MM.1S (cell line): ENCODE measurements at regions not wholly inside any gene's neighbourhood (a gene's known extent, or its start where the extent isn't known, plus 50 kb on each side); places are given as distances from the start of the nearest gene placed in this dataset.

ENCODE experiments used
- EZH2 ChIP-seq: fragments of 300-600 bp; sonication (generic); optimal IDR thresholded peaks from 2 replicates; pipeline ENCODE3; 2017; ENCODE audit warnings: low read depth, mild to moderate bottlenecking, antibody characterized with exemption, low read length, mixed read lengths
- EZH2phosphoT487 ChIP-seq: fragments of 300-600 bp; sonication (generic); IDR thresholded peaks from 2 replicates; pipeline ENCODE4 v1.6.1; 2018; ENCODE audit warnings: antibody characterized with exemption, low read length
- TF ChIP-seq, protein P1 (sequence below): fragments of 300-600 bp; sonication (generic); IDR thresholded peaks from 2 replicates; pipeline ENCODE4 v1.5.1; 2016; ENCODE audit warnings: antibody characterized with exemption, low read length, mixed read lengths

DNA sequence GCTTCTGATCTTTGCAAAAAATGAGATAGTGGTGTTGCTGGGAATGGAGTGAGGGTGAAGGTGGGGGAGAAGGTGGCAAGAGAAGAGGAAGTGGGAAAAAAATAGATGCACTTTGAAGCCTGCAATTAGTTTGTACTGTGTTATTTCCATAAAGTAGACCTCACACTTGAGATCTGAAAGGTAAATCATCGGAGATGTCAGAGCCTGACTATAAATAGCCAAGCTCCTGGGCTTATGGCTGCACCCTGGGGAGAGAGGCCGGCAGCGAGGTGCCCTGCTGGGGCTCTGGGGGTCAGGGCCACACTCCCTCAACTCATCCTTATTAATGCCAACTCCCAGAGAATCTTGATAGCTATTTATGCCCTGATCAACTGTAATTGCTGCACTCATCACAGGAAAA lies 134.4 kb downstream of the NXPE2 start:
- TF ChIP-seq, protein P1, sequence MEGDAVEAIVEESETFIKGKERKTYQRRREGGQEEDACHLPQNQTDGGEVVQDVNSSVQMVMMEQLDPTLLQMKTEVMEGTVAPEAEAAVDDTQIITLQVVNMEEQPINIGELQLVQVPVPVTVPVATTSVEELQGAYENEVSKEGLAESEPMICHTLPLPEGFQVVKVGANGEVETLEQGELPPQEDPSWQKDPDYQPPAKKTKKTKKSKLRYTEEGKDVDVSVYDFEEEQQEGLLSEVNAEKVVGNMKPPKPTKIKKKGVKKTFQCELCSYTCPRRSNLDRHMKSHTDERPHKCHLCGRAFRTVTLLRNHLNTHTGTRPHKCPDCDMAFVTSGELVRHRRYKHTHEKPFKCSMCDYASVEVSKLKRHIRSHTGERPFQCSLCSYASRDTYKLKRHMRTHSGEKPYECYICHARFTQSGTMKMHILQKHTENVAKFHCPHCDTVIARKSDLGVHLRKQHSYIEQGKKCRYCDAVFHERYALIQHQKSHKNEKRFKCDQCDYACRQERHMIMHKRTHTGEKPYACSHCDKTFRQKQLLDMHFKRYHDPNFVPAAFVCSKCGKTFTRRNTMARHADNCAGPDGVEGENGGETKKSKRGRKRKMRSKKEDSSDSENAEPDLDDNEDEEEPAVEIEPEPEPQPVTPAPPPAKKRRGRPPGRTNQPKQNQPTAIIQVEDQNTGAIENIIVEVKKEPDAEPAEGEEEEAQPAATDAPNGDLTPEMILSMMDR: no peak
- TF ChIP-seq EZH2 (no peak), EZH2phosphoT487 (no peak)
